Thoracic aorta (tissue), 2 donors: ENCODE measurements at regions not wholly inside any gene's neighbourhood (a gene's known extent, or its start where the extent isn't known, plus 50 kb on each side); places are given as distances from the start of the nearest gene placed in this dataset.

Experiments
- ATAC-seq: fragments of 150-250 bp; one replicate; pipeline ENCODE4 v1.8.0; 2017; ENCODE audit warnings: low read depth; ENCODE audit not compliant: insufficient number of reproducible peaks, low FRiP score
- DNase-seq: peaks from one replicate; pipeline ENCODE4 v3.0.0-alpha.2; 2020; ENCODE audit warnings: low spot score
- H3K27ac ChIP-seq, 2 donors: fragments of 200-600 bp; sonication (generic); 1 replicate in 1 of 2; 2 replicates in 1 of 2; pipeline ENCODE4 v1.5.1; 2016; ENCODE audit warnings: mild to moderate bottlenecking in 2 of 2, moderate library complexity in 2 of 2
- H3K27me3 ChIP-seq: fragments of 200-600 bp; sonication (generic); replicated peaks from 2 replicates; pipeline ENCODE4 v1.6.0; 2016; ENCODE audit warnings: mild to moderate bottlenecking; ENCODE audit not compliant: insufficient read depth
- H3K36me3 ChIP-seq: fragments of 200-600 bp; sonication (generic); one replicate; pipeline ENCODE4 v1.5.1; 2016
- H3K4me1 ChIP-seq, 2 donors: fragments of 200-600 bp; sonication (generic); 1 replicate in 1 of 2; 2 replicates in 1 of 2; pipeline versions ENCODE4 v1.5.1 to v1.6.0; 2016; ENCODE audit warnings: low read depth in 2 of 2, mild to moderate bottlenecking in 1 of 2; ENCODE audit not compliant: control insufficient read depth in 1 of 2
- H3K4me3 ChIP-seq: fragments of 200-600 bp; sonication (generic); 2 replicates; pipeline ENCODE4 v1.5.1; 2016; ENCODE audit warnings: mild to moderate bottlenecking
- H3K9me3 ChIP-seq: fragments of 200-600 bp; sonication (generic); 2 replicates; pipeline ENCODE4 v1.5.1; 2016
- CTCF ChIP-seq: fragments of 200-600 bp; sonication (generic); IDR thresholded peaks from one replicate; pipeline ENCODE4 v1.5.1; 2019; ENCODE audit warnings: antibody characterized with exemption

- Histone ChIP-seq H3K9me3 (no peaks in the 10 kb centered on the region), H3K4me3 (no peak overlapping the region), H3K27me3 (no peaks in the 10 kb centered on the region), H3K4me1 (no peaks in the 10 kb centered on the region), H3K27ac (no peak overlapping the region), H3K36me3 (no peaks in the 10 kb centered on the region)
- ATAC-seq (no peak), DNase-seq (no peak)
- no peak for TF ChIP-seq CTCF
These were observed 151.5 kb upstream of the COPS8 start for GRCh38 chr2:236934166-236934565.

GRCh38 chr2:236934656-236935055 lies 151.0 kb upstream of the COPS8 start:
- no peaks in the 10 kb centered on the region for H3K36me3 ChIP-seq
- no peaks in the 10 kb centered on the region for H3K27me3 ChIP-seq
- ATAC-seq (no peak), DNase-seq (no peak)
- H3K9me3 ChIP-seq = no peaks in the 10 kb centered on the region
- no peaks in the 10 kb centered on the region for H3K4me1 ChIP-seq
- no peak for TF ChIP-seq CTCF
- no peak overlapping the region for H3K27ac ChIP-seq
- H3K4me3 ChIP-seq = no peak overlapping the region

- no peaks in the 10 kb centered on the region for H3K4me1 ChIP-seq
- DNase-seq = no peak
- TF ChIP-seq CTCF = no peak
- no peaks in the 10 kb centered on the region for H3K36me3 ChIP-seq
- H3K27ac ChIP-seq = no peak overlapping the region
- no peak for ATAC-seq
- H3K27me3 ChIP-seq = no peaks in the 10 kb centered on the region
- H3K9me3 ChIP-seq = no peaks in the 10 kb centered on the region
- H3K4me3 ChIP-seq = no peak overlapping the region
These were observed 150.6 kb upstream of the COPS8 start for GRCh38 chr2:236935083-236935482.

- no peak overlapping the region for H3K4me3 ChIP-seq
- DNase-seq (no peak), ATAC-seq (no peak)
- no peak for TF ChIP-seq CTCF
- no peak overlapping the region for H3K27ac ChIP-seq
- no peaks in the 10 kb centered on the region for H3K4me1 ChIP-seq
- H3K27me3 ChIP-seq = no peaks in the 10 kb centered on the region
- H3K9me3 ChIP-seq = no peaks in the 10 kb centered on the region
- no peaks in the 10 kb centered on the region for H3K36me3 ChIP-seq
These were observed 149.9 kb upstream of the COPS8 start for GRCh38 chr2:236935631-236936445.

GRCh38 chr2:236936446-236936940 lies 149.2 kb upstream of the COPS8 start:
- Histone ChIP-seq H3K27ac (no peak overlapping the region), H3K4me1 (no peaks in the 10 kb centered on the region), H3K36me3 (no peaks in the 10 kb centered on the region), H3K27me3 (no peaks in the 10 kb centered on the region), H3K4me3 (no peak overlapping the region), H3K9me3 (no peaks in the 10 kb centered on the region)
- no peak for DNase-seq
- no peak for ATAC-seq
- TF ChIP-seq CTCF = no peak
